Fibroblast of skin of scalp (primary cell): ENCODE measurements at regions not wholly inside any gene's neighbourhood (a gene's known extent, or its start where the extent isn't known, plus 50 kb on each side); places are given as distances from the start of the nearest gene placed in this dataset.
A peak's percentile ranks its signal among the peaks of the same experiment; 100 is the strongest.
"Not testable (repeated sequence)": the region's sequence is repeated elsewhere in the genome, so short reads cannot be mapped to it uniquely, and the experiment has no call there.

ENCODE experiments used
- DNase-seq: peaks from one replicate; pipeline ENCODE4 v3.0.0-alpha.2; 2013

- DNase-seq, result no peak
Measured at GRCh38 chr13:90564096-90564495, 783.4 kb upstream of the MIR17HG start.

GRCh38 chr13:90564566-90564965 is 782.9 kb upstream of the MIR17HG start:
- DNase-seq, result no peak

- no peak for DNase-seq
Measured at GRCh38 chr13:90565985-90566713, 781.3 kb upstream of the MIR17HG start.

GRCh38 chr13:90568165-90568564 is 779.3 kb upstream of the MIR17HG start:
- no peak for DNase-seq

- DNase-seq, result no peak
Measured at GRCh38 chr13:90576067-90576466, 771.4 kb upstream of the MIR17HG start.

- no peak for DNase-seq
Measured at GRCh38 chr13:90577726-90578125, 769.8 kb upstream of the MIR17HG start.

- no peak for DNase-seq
Measured at GRCh38 chr13:90585392-90585791, 762.1 kb upstream of the MIR17HG start.

- no peak for DNase-seq
Measured at GRCh38 chr13:90591260-90591926, 756.1 kb upstream of the MIR17HG start.

GRCh38 chr13:90591927-90592268 is 755.6 kb upstream of the MIR17HG start:
- no peak for DNase-seq

- no peak for DNase-seq
Measured at GRCh38 chr13:90592943-90593342, 754.5 kb upstream of the MIR17HG start.

GRCh38 chr13:90594681-90595080 is 752.8 kb upstream of the MIR17HG start:
- DNase-seq, result peak; percentile 28

- DNase-seq, result no peak
Measured at GRCh38 chr13:90605664-90606063, 741.8 kb upstream of the MIR17HG start.

- DNase-seq, result not testable (repeated sequence)
Measured at GRCh38 chr13:90606921-90607320, 740.6 kb upstream of the MIR17HG start.

- DNase-seq, result no peak
Measured at GRCh38 chr13:90612391-90612790, 735.1 kb upstream of the MIR17HG start.

GRCh38 chr13:90613076-90613795 is 734.3 kb upstream of the MIR17HG start:
- DNase-seq, result no peak

GRCh38 chr13:90615236-90615635 is 732.3 kb upstream of the MIR17HG start:
- no peak for DNase-seq

GRCh38 chr13:90615767-90616166 is 731.7 kb upstream of the MIR17HG start:
- DNase-seq, result no peak

GRCh38 chr13:90618133-90618532 is 729.4 kb upstream of the MIR17HG start:
- no peak for DNase-seq

GRCh38 chr13:90622541-90622940 is 724.9 kb upstream of the MIR17HG start:
- DNase-seq, result no peak

GRCh38 chr13:90623318-90624011 is 724.0 kb upstream of the MIR17HG start:
- DNase-seq, result no peak

- DNase-seq, result no peak
Measured at GRCh38 chr13:90627813-90628212, 719.7 kb upstream of the MIR17HG start.

- DNase-seq, result no peak
Measured at GRCh38 chr13:90628471-90628870, 719.0 kb upstream of the MIR17HG start.

GRCh38 chr13:90630716-90631115 is 716.8 kb upstream of the MIR17HG start:
- no peak for DNase-seq
